ENCODE measurements at regions not wholly inside any gene's neighbourhood (a gene's known extent, or its start where the extent isn't known, plus 50 kb on each side); places are given as distances from the start of the nearest gene placed in this dataset.

DNA sequence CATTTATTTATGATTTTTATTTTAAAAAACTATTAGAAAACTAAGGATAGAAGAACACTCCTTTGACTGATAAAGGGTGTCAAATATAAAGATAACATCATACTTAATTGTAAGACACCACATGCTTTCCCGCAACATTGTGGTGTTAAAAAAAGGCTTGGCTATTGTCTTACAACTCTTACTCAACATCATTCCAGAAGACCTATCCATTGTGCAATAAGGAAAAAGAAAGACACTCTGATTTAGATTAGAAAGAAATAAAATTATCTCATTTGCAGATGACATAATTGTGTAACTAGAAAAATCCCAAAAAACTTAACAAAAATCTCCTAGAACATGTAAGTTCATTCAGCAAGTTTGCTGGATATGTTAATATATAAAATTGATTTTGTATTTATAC lies 296.7 kb upstream of the GNAI1 start:
- no peaks in the 10 kb centered on the region for H3K36me3 Mint-ChIP-seq (ENCODE audit: low read depth)
- no peaks in the 10 kb centered on the region for H3K4me1 Mint-ChIP-seq (ENCODE audit: low read depth)
- intact Hi-C loops (cut with micrococcal nuclease), result no loop called here
- H3K27ac Mint-ChIP-seq, result no peak overlapping the region
- H3K27me3 Mint-ChIP-seq, result no peaks in the 10 kb centered on the region
- H3K9me3 Mint-ChIP-seq, result no peaks in the 10 kb centered on the region
- H3K4me3 Mint-ChIP-seq, result no peak overlapping the region

- H3K27ac Mint-ChIP-seq, result no peak overlapping the region
- no peak overlapping the region for H3K4me3 Mint-ChIP-seq
- intact Hi-C loops (cut with micrococcal nuclease), result no loop called here
- H3K4me1 Mint-ChIP-seq (ENCODE audit: low read depth), result no peaks in the 10 kb centered on the region
- H3K9me3 Mint-ChIP-seq, result no peaks in the 10 kb centered on the region
- H3K36me3 Mint-ChIP-seq (ENCODE audit: low read depth), result no peaks in the 10 kb centered on the region
- H3K27me3 Mint-ChIP-seq, result no peaks in the 10 kb centered on the region
Observed at GRCh38 chr7:79833616-79834015, 301.0 kb upstream of the GNAI1 start.

DNA sequence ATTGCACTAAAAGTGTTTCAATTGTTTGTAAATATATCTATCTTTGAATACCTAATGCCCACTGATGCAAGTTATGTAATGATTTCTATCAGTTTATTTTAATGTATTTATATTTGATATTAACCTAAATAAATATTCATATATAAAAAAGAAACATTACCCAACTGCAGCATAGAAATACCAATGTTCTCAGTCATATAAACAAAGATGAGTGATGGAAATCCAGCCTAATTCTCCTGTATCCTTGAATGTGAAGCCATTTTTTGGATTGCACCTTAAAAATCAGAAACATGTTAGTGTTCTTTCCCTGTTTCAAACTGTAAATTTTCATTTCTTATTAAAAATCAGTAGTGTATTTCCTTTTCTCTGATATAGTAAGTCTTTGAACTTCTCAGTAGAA lies 305.8 kb upstream of the GNAI1 start:
- intact Hi-C loops (cut with micrococcal nuclease), result no loop called here
- no peaks in the 10 kb centered on the region for H3K9me3 Mint-ChIP-seq
- H3K4me1 Mint-ChIP-seq (ENCODE audit: low read depth), result no peaks in the 10 kb centered on the region
- no peak overlapping the region for H3K4me3 Mint-ChIP-seq
- no peaks in the 10 kb centered on the region for H3K36me3 Mint-ChIP-seq (ENCODE audit: low read depth)
- H3K27ac Mint-ChIP-seq, result no peak overlapping the region
- H3K27me3 Mint-ChIP-seq, result no peaks in the 10 kb centered on the region

DNA sequence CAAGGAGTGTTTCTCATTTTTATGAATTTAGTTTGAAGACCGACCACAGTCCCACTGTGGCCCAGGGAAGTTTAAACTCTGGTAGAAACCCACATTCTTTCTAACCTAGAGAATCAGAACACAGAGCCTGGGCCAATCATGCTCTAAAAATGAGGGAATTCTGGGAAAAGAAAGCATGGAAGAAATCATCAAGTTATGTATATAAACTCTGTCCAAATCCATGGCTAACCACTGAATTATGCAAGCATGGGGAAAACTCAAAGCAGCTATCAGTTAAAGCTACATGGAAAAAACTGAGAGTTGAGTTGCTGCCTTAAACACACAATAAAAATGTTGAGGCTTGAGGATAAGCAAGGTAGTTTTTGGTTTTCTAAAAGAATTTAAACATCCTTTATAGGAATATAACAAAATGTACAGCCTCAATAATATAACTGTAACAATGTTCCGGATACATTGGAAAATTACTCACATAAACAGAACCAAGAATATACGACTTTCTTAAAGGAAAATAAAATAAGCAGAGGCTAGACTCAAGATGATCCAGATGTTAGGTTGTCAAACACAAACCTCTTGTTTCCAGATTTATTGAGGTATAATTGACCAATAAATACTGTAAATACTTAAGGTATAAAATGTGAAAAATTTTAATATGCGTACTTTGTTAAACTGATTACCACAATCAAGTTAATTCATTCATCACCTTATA lies 311.2 kb upstream of the GNAI1 start:
- intact Hi-C loops (cut with micrococcal nuclease), result no loop called here
- Mint-ChIP-seq H3K27me3 (no peaks in the 10 kb centered on the region), H3K36me3 (ENCODE audit: low read depth) (no peaks in the 10 kb centered on the region), H3K9me3 (no peaks in the 10 kb centered on the region), H3K4me1 (ENCODE audit: low read depth) (no peaks in the 10 kb centered on the region), H3K27ac (no peak overlapping the region), H3K4me3 (no peak overlapping the region)

DNA sequence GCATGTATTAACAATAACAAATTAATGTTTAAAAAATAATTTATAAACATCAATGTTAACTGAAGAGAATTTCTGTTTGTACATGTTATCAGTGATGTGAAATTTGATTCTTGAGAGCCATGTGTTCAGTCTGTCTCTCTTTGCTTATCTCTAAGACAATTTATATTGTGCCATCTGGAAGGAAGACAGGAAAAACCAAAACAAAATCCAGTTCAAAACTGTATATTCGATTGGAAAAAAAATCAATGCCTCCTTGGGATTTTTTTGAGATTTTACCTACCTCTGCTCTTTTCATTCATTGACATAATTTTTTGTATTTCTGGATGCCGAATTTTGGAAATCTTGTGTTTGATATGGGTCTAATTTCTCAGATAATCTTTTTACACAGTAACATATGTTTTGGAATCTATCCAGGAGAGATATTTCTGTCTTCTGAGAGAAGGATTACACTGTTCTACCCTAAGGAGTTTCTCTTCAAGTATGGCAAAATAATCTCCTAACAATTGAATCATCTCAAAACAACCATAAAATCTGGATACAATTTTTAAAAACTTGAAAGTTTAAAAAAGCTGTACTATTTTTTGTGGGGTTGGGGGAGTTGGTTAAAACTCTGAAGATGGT lies 311.9 kb upstream of the GNAI1 start:
- intact Hi-C loops (cut with micrococcal nuclease), result no loop called here
- Mint-ChIP-seq H3K36me3 (ENCODE audit: low read depth) (no peaks in the 10 kb centered on the region), H3K4me1 (ENCODE audit: low read depth) (no peaks in the 10 kb centered on the region), H3K27me3 (no peaks in the 10 kb centered on the region), H3K9me3 (no peaks in the 10 kb centered on the region), H3K27ac (no peak overlapping the region), H3K4me3 (no peak overlapping the region)

- H3K4me1 Mint-ChIP-seq (ENCODE audit: low read depth), result no peaks in the 10 kb centered on the region
- no peaks in the 10 kb centered on the region for H3K36me3 Mint-ChIP-seq (ENCODE audit: low read depth)
- H3K27me3 Mint-ChIP-seq, result no peaks in the 10 kb centered on the region
- H3K4me3 Mint-ChIP-seq, result no peak overlapping the region
- no peaks in the 10 kb centered on the region for H3K9me3 Mint-ChIP-seq
- intact Hi-C loops (cut with micrococcal nuclease), result no loop called here
- no peak overlapping the region for H3K27ac Mint-ChIP-seq
Observed at GRCh38 chr7:79820387-79820786, 314.2 kb upstream of the GNAI1 start.

DNA sequence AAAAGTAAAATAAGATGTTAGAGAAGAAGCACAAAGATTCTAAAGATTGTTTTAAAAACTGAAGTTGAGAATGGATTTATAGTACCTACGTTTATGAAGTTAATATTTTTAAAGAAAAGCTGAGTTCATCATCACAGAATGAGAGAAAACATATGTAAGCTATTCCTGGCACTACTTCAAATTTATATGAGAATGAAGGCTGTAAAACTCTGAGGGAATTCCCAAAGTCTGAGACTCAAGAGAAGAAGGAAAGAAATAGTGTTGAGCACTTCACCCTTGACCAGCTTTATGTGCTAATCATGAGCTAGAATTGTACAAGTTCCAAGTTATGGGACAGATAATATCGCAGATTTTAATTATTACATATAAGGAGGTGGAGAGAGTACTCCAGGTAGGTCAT lies 323.7 kb upstream of the GNAI1 start:
- no peaks in the 10 kb centered on the region for H3K36me3 Mint-ChIP-seq (ENCODE audit: low read depth)
- intact Hi-C loops (cut with micrococcal nuclease), result no loop called here
- no peak overlapping the region for H3K27ac Mint-ChIP-seq
- H3K4me3 Mint-ChIP-seq, result no peak overlapping the region
- no peaks in the 10 kb centered on the region for H3K4me1 Mint-ChIP-seq (ENCODE audit: low read depth)
- H3K27me3 Mint-ChIP-seq, result no peaks in the 10 kb centered on the region
- no peaks in the 10 kb centered on the region for H3K9me3 Mint-ChIP-seq

DNA sequence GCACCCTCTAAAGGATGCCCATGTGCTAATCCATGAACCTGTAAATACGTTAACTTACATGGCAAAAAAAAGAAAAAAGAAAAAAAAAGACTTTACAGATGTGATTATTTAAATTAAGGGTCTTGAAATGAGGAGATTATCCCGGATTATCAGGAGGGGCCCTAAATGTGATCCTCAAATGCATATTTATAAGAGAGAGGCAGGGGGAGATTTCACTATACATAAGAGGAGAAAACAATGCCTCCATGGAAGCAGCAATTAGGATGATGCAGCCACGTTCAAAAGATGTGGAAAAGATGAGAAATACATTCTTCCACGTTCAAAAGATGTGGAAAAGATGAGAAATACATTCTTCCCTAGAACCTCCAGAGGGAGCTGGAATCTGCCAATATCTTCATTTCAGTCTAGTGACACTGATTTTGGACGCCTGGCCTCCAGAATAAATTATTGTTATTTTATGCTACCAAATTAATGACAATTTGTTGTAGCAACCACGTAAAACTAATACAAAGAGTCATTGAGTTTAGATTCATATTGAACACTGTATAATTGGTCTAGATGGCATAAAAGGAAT lies 328.4 kb upstream of the GNAI1 start:
- Mint-ChIP-seq H3K27ac (no peak overlapping the region), H3K36me3 (ENCODE audit: low read depth) (no peaks in the 10 kb centered on the region), H3K9me3 (no peaks in the 10 kb centered on the region), H3K27me3 (no peaks in the 10 kb centered on the region), H3K4me1 (ENCODE audit: low read depth) (no peaks in the 10 kb centered on the region), H3K4me3 (no peak overlapping the region)
- intact Hi-C loops (cut with micrococcal nuclease), result no loop called here

GRCh38 chr7:79790656-79791262 lies 337.3 kb upstream of the MAGI2 start:
- no peaks in the 10 kb centered on the region for H3K27me3 Mint-ChIP-seq
- H3K36me3 Mint-ChIP-seq (ENCODE audit: low read depth), result no peaks in the 10 kb centered on the region
- no peak overlapping the region for H3K27ac Mint-ChIP-seq
- no peaks in the 10 kb centered on the region for H3K4me1 Mint-ChIP-seq (ENCODE audit: low read depth)
- H3K4me3 Mint-ChIP-seq, result no peak overlapping the region
- no peaks in the 10 kb centered on the region for H3K9me3 Mint-ChIP-seq
- intact Hi-C loops (cut with micrococcal nuclease), result no loop called here

DNA sequence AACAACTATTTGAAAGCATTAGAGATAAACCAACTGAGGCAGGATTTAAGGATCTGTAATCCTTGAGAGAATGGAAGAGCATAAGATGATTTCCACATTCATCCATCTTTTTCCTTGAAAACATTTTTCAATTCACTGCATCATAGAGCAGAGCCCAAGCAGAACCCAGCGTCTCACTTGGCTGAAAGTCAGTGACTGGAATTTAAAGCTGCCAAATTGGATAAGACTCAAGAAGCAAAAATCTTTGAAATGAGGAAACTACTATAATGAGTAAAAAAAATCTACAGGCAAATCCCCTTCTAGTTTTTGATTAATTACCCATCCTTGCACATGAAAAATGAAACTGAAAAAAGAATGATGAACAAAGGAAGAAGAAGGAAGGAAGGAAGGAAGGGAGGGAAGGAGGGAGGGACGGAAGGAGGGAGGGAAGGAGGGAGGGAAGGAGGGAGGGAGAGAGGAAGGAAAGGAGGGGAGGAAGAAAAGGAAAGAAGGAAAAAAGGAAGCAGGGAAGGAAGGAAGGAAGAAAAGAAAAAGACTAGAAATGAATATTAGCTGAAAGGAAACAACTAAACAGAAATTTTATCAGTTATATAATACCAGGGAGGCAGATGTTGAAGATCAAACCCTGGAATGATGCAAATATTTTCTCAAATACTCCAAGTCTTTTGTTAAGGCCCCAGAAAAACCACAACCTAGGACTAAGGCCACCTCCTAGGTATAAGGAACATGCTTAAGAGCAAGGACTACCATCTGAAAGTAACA lies 336.3 kb upstream of the MAGI2 start:
- no peak overlapping the region for H3K27ac Mint-ChIP-seq
- H3K4me1 Mint-ChIP-seq (ENCODE audit: low read depth), result no peaks in the 10 kb centered on the region
- H3K9me3 Mint-ChIP-seq, result no peaks in the 10 kb centered on the region
- no peaks in the 10 kb centered on the region for H3K27me3 Mint-ChIP-seq
- H3K36me3 Mint-ChIP-seq (ENCODE audit: low read depth), result no peaks in the 10 kb centered on the region
- intact Hi-C loops (cut with micrococcal nuclease), result no loop called here
- no peak overlapping the region for H3K4me3 Mint-ChIP-seq

- H3K27me3 Mint-ChIP-seq, result no peaks in the 10 kb centered on the region
- no peak overlapping the region for H3K27ac Mint-ChIP-seq
- no peaks in the 10 kb centered on the region for H3K9me3 Mint-ChIP-seq
- no peak overlapping the region for H3K4me3 Mint-ChIP-seq
- no peaks in the 10 kb centered on the region for H3K4me1 Mint-ChIP-seq (ENCODE audit: low read depth)
- H3K36me3 Mint-ChIP-seq (ENCODE audit: low read depth), result no peaks in the 10 kb centered on the region
- intact Hi-C loops (cut with micrococcal nuclease), result no loop called here
Observed at GRCh38 chr7:79787623-79788022, 334.2 kb upstream of the MAGI2 start.

DNA sequence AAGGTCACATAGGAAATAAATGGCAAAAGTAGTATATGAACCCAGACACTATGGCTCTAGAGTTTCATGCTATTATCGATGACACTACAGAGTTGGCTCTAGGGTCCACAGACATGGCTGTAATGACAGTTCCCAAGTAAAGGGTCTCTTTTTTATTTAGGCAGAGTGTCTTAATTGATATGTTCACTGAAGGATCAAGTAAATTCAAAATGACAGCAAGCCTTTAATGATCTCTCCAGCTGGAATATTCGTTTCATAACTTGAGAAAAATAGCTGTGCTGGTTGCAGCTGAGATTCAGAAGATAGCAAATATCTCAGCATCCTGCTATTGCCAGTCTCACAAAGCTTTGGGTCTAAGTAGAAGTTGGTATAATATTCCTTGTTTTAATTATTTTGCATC lies 333.6 kb upstream of the MAGI2 start:
- intact Hi-C loops (cut with micrococcal nuclease), result no loop called here
- no peak overlapping the region for H3K27ac Mint-ChIP-seq
- no peak overlapping the region for H3K4me3 Mint-ChIP-seq
- H3K27me3 Mint-ChIP-seq, result no peaks in the 10 kb centered on the region
- H3K9me3 Mint-ChIP-seq, result no peaks in the 10 kb centered on the region
- H3K4me1 Mint-ChIP-seq (ENCODE audit: low read depth), result no peaks in the 10 kb centered on the region
- H3K36me3 Mint-ChIP-seq (ENCODE audit: low read depth), result no peaks in the 10 kb centered on the region

DNA sequence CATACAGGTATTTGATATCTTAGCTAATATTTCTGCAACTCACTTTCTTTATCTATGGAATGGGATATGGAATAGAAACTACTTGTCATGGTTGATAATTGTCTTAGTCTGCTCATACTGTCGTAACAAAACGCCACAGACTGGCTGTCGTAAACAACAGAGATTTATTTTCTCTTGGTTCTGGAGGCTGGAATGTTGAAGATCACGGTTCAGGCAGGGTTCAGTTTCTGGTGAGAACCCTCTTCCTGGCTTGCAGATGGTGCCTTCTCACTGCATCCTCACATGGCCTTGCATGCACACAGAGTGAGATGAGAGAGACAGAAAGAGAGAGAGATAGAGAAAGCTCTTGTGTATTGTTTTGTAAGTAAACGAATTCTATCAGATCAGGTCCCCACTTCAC lies 332.7 kb upstream of the MAGI2 start:
- H3K36me3 Mint-ChIP-seq (ENCODE audit: low read depth), result no peaks in the 10 kb centered on the region
- intact Hi-C loops (cut with micrococcal nuclease), result no loop called here
- no peaks in the 10 kb centered on the region for H3K9me3 Mint-ChIP-seq
- no peak overlapping the region for H3K4me3 Mint-ChIP-seq
- no peaks in the 10 kb centered on the region for H3K4me1 Mint-ChIP-seq (ENCODE audit: low read depth)
- no peak overlapping the region for H3K27ac Mint-ChIP-seq
- no peaks in the 10 kb centered on the region for H3K27me3 Mint-ChIP-seq

- no peaks in the 10 kb centered on the region for H3K4me1 Mint-ChIP-seq (ENCODE audit: low read depth)
- H3K4me3 Mint-ChIP-seq, result no peak overlapping the region
- no peaks in the 10 kb centered on the region for H3K36me3 Mint-ChIP-seq (ENCODE audit: low read depth)
- intact Hi-C loops (cut with micrococcal nuclease), result no loop called here
- no peak overlapping the region for H3K27ac Mint-ChIP-seq
- H3K27me3 Mint-ChIP-seq, result no peaks in the 10 kb centered on the region
- H3K9me3 Mint-ChIP-seq, result no peaks in the 10 kb centered on the region
Observed at GRCh38 chr7:79785556-79785955, 332.1 kb upstream of the MAGI2 start.
